MCF 10A (cell line): ENCODE measurements at regions not wholly inside any gene's neighbourhood (a gene's known extent, or its start where the extent isn't known, plus 50 kb on each side); places are given as distances from the start of the nearest gene placed in this dataset.

Source experiments
- BruUV-seq: library from RNA; stranded (reverse); fragments of 400-500 nt; replicated peaks from 2 replicates; lab custom pipeline; 2021; lab: Mats Ljungman, UMichigan
- CTCF ChIA-PET: fragments of 300-600 bp; sonication (Branson Sonifier 250); formaldehyde crosslinking; extraction: SDS; loops from one replicate; lab custom pipeline; 2021; ENCODE audit warnings: antibody characterized with exemption, inconsistent platforms; lab: Yijun Ruan, JAX
- POLR2A ChIA-PET: fragments of 300-600, 350-650 bp; sonication (Branson Sonifier 250); formaldehyde crosslinking; extraction: SDS; loops from one replicate; lab custom pipeline; 2020; ENCODE audit warnings: antibody characterized with exemption, inconsistent platforms; lab: Yijun Ruan, JAX
- DNase-seq: peaks from one replicate; pipeline ENCODE4 v3.0.0-alpha.2; 2018; ENCODE audit not compliant: unreplicated experiment
- H3K27ac Mint-ChIP-seq: one replicate; pipeline ENCODE4 v1.8.0; 2022; ENCODE audit warnings: mild to moderate bottlenecking, low read depth, mixed read lengths; ENCODE audit not compliant: unreplicated experiment
- H3K27me3 Mint-ChIP-seq: one replicate; pipeline ENCODE4 v1.8.0; 2022; ENCODE audit warnings: mixed read lengths; ENCODE audit not compliant: insufficient read depth, unreplicated experiment
- H3K36me3 Mint-ChIP-seq: one replicate; pipeline ENCODE4 v1.8.0; 2022; ENCODE audit warnings: mild to moderate bottlenecking, moderate library complexity, mixed read lengths; ENCODE audit not compliant: insufficient read depth, unreplicated experiment
- H3K4me1 Mint-ChIP-seq: one replicate; pipeline ENCODE4 v1.8.0; 2022; ENCODE audit warnings: mixed read lengths; ENCODE audit not compliant: insufficient read depth, unreplicated experiment
- H3K4me3 Mint-ChIP-seq: one replicate; pipeline ENCODE4 v1.8.0; 2022; ENCODE audit warnings: mild to moderate bottlenecking, moderate library complexity, mixed read lengths; ENCODE audit not compliant: unreplicated experiment
- H3K9me3 Mint-ChIP-seq: one replicate; pipeline ENCODE4 v1.8.0; 2022; ENCODE audit warnings: mixed read lengths; ENCODE audit not compliant: unreplicated experiment
- intact Hi-C: fragments of 100-400 bp; cut with micrococcal nuclease; formaldehyde crosslinking; loops from 2 replicates; pipeline ENCODE4 v1.14.1; 2022
- TF ChIP-seq, protein P1 (sequence below): fragments of 200-600 bp; IDR thresholded peaks from one replicate; pipeline ENCODE4 v1.8.0; 2022; ENCODE audit warnings: antibody characterized with exemption, mild to moderate bottlenecking; ENCODE audit not compliant: unreplicated experiment

- CTCF ChIA-PET: interaction anchor here (0.5 kb wide), 1 partner anchor 1255 kb away, joined by 4 read pairs; no protein-coding TSS in a partner anchor
These were observed 551.5 kb upstream of the TLE4 start for GRCh38 chr9:79020276-79020675.

DNA sequence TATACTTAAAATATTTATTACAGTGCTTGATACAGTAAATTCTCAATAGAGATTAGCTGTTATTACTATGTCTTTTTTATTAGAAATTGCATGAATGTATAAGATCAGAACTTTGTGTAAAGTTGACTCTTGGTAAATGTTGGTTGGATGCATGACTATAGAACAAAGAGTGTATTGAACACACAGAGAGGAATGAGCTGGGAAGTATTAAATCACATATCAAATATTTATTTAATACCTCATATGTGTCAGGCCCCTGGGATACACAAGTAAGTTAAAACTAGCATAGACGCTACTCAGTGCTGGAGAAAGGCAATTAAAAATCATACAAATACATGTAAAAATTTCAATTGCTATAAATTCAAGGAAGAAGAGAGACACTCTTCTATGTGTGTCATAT, 550.7 kb upstream of the TLE4 start:
- no peaks in the 10 kb centered on the region for H3K9me3 Mint-ChIP-seq
- H3K27ac Mint-ChIP-seq: no peak overlapping the region
- CTCF ChIA-PET: no interaction called here
- H3K4me1 Mint-ChIP-seq: peaks cover 19% of the 10 kb centered on the region
- no peaks in the 10 kb centered on the region for H3K27me3 Mint-ChIP-seq
- intact Hi-C loops: loop anchor here (5.0 to 10.0 kb wide), 2 partner anchors 154 to 196 kb away; no protein-coding TSS in a partner anchor
- H3K4me3 Mint-ChIP-seq: no peak overlapping the region
- H3K36me3 Mint-ChIP-seq: no peaks in the 10 kb centered on the region
- TF ChIP-seq, protein P1, sequence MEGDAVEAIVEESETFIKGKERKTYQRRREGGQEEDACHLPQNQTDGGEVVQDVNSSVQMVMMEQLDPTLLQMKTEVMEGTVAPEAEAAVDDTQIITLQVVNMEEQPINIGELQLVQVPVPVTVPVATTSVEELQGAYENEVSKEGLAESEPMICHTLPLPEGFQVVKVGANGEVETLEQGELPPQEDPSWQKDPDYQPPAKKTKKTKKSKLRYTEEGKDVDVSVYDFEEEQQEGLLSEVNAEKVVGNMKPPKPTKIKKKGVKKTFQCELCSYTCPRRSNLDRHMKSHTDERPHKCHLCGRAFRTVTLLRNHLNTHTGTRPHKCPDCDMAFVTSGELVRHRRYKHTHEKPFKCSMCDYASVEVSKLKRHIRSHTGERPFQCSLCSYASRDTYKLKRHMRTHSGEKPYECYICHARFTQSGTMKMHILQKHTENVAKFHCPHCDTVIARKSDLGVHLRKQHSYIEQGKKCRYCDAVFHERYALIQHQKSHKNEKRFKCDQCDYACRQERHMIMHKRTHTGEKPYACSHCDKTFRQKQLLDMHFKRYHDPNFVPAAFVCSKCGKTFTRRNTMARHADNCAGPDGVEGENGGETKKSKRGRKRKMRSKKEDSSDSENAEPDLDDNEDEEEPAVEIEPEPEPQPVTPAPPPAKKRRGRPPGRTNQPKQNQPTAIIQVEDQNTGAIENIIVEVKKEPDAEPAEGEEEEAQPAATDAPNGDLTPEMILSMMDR: no peak
- POLR2A ChIA-PET: no interaction called here
- DNase-seq: no peak
- BruUV-seq: no TSS peak

More at GRCh38 chr9:79020276-79020675, 551.5 kb upstream of the TLE4 start:
- DNase-seq: no peak
- Mint-ChIP-seq H3K27ac (no peak overlapping the region), H3K27me3 (no peaks in the 10 kb centered on the region), H3K4me3 (no peak overlapping the region), H3K9me3 (no peaks in the 10 kb centered on the region), H3K36me3 (no peaks in the 10 kb centered on the region), H3K4me1 (peaks cover 23% of the 10 kb centered on the region)
- BruUV-seq: no TSS peak
- TF ChIP-seq, protein P1: no peak
- intact Hi-C loops: loop anchor here (5.0 to 10.0 kb wide), 2 partner anchors 153 to 195 kb away; no protein-coding TSS in a partner anchor
- POLR2A ChIA-PET: no interaction called here

DNA sequence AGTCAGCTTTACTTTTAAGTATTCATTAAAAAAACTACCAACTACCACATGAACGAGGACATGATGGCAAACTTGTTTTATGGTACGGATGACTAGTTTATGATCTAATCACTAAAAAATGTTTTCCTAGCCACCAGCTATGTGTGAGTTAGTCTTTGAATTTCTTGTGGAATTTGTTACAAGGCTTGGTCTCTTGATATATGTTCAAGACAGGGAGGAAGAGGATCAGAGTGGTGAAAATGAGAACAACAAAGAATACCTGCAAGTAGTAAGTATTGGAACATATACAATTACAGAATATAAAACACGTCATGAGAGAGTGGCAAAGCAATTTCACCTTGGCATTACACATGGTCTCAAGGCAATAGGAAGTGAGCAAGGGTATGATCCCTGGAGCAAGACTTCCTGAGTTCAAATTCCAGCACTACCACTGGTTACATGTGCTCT, 548.6 kb upstream of the TLE4 start:
- peaks cover 39% of the 10 kb centered on the region for H3K4me1 Mint-ChIP-seq
- CTCF ChIA-PET: interaction anchor here (0.6 kb wide), 1 partner anchor 13 kb away, joined by 4 read pairs; no protein-coding TSS in a partner anchor
- no peaks in the 10 kb centered on the region for H3K36me3 Mint-ChIP-seq
- TF ChIP-seq, protein P1: no peak
- BruUV-seq: no TSS peak
- DNase-seq: peak; percentile 63
- POLR2A ChIA-PET: interaction anchor here (1.0 to 1.6 kb wide), 2 partner anchors 22 to 160 kb away, joined by 3 to 4 read pairs; no protein-coding TSS in a partner anchor
- peak overlapping the region; percentile 85 for H3K27ac Mint-ChIP-seq
- H3K27me3 Mint-ChIP-seq: no peaks in the 10 kb centered on the region
- intact Hi-C loops: loop anchor here (5.0 to 10.0 kb wide), 2 partner anchors 156 to 198 kb away; no protein-coding TSS in a partner anchor
- no peaks in the 10 kb centered on the region for H3K9me3 Mint-ChIP-seq
- H3K4me3 Mint-ChIP-seq: no peak overlapping the region

DNA sequence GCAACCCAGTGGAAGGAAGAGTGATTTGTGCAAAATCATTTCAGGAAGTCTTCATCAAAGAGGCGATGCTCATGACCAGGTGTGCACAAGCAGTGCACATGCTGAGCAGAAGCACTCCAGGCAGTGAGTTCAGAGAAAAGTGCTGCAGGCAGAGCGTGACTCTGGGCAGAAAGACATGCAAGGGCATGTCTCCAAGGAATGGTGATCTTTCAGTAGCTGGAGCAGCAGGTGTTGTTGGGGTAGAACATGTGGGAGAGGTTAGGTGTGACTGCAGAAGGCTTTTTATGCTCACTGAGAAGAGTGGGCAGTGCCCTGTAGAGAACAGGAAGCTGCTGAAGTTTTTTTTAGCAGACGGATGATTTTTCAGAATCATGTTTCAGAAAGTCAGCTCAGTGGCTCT, 545.4 kb upstream of the TLE4 start:
- Mint-ChIP-seq H3K27ac (peak overlapping the region; percentile 78), H3K9me3 (no peaks in the 10 kb centered on the region), H3K27me3 (no peaks in the 10 kb centered on the region), H3K36me3 (no peaks in the 10 kb centered on the region), H3K4me3 (peak overlapping the region; percentile 10), H3K4me1 (peaks cover 45% of the 10 kb centered on the region)
- peak; percentile 67 for DNase-seq
- POLR2A ChIA-PET: interaction anchor here (0.6 to 1.5 kb wide), 10 partner anchors 10 to 368 kb away, joined by 3 to 10 read pairs (median 3); no protein-coding TSS in a partner anchor
- CTCF ChIA-PET: interaction anchor here (0.8 to 1.0 kb wide), 2 partner anchors 9 to 154 kb away, joined by 3 read pairs; no protein-coding TSS in a partner anchor
- intact Hi-C loops: loop anchor here (10.0 kb wide), 1 partner anchor 202 kb away; no protein-coding TSS in a partner anchor
- TF ChIP-seq, protein P1: no peak
- no TSS peak for BruUV-seq
